GM23338 (cell line): ENCODE measurements at regions not wholly inside any gene's neighbourhood (a gene's known extent, or its start where the extent isn't known, plus 50 kb on each side); places are given as distances from the start of the nearest gene placed in this dataset.

Experiments
- ATAC-seq: fragments of 200-7000 bp; cut with Tn5 transposase; 3 replicates; pipeline ENCODE4 v1.9.1; 2020
- DNase-seq: peaks from one replicate; pipeline ENCODE4 v3.0.0-alpha.2; 2015; ENCODE audit warnings: low spot score
- H2AFZ ChIP-seq: fragments of 200-600 bp; sonication (generic); 2 replicates; pipeline ENCODE4 v1.8.0; 2016; ENCODE audit warnings: antibody characterized with exemption, mild to moderate bottlenecking, moderate library complexity
- H3F3A ChIP-seq: fragments of 200-600 bp; sonication (generic); replicated peaks from 2 replicates; pipeline ENCODE4 v1.8.0; 2017; ENCODE audit warnings: antibody characterized with exemption, mixed run types, low read depth
- H3K27ac ChIP-seq: fragments of 200-600 bp; sonication (generic); 2 replicates; pipeline ENCODE4 v1.6.1; 2016; ENCODE audit warnings: low read depth
- H3K27me3 ChIP-seq: fragments of 200-600 bp; sonication (generic); 2 replicates; pipeline ENCODE4 v1.8.0; 2016; ENCODE audit warnings: mild to moderate bottlenecking, mixed run types, moderate library complexity; ENCODE audit not compliant: insufficient read depth
- H3K36me3 ChIP-seq: fragments of 200-600 bp; sonication (generic); 2 replicates; pipeline ENCODE4 v1.8.0; 2016; ENCODE audit warnings: mild to moderate bottlenecking; ENCODE audit not compliant: insufficient read depth
- H3K4me1 ChIP-seq: fragments of 200-600 bp; sonication (generic); 2 replicates; pipeline ENCODE4 v1.8.0; 2016; ENCODE audit warnings: mild to moderate bottlenecking, moderate library complexity; ENCODE audit not compliant: insufficient read depth
- H3K4me2 ChIP-seq: fragments of 200-600 bp; sonication (generic); 2 replicates; pipeline ENCODE4 v1.7.1; 2017; ENCODE audit warnings: mixed run types
- H3K4me3 ChIP-seq: fragments of 200-600 bp; sonication (generic); 2 replicates; pipeline ENCODE4 v1.6.1; 2016; ENCODE audit warnings: mixed run types
- H3K79me2 ChIP-seq: fragments of 200-600 bp; sonication (generic); replicated peaks from 2 replicates; pipeline ENCODE4 v1.8.0; 2017; ENCODE audit warnings: mild to moderate bottlenecking; ENCODE audit not compliant: insufficient read depth
- H3K9me2 ChIP-seq: fragments of 200-600 bp; sonication (generic); 2 replicates; pipeline ENCODE4 v1.8.0; 2017; ENCODE audit not compliant: insufficient read depth
- H4K20me1 ChIP-seq: fragments of 200-600 bp; sonication (generic); replicated peaks from 2 replicates; pipeline ENCODE4 v1.8.0; 2017; ENCODE audit warnings: mild to moderate bottlenecking; ENCODE audit not compliant: insufficient read depth
- H3K27ac Mint-ChIP-seq: 2 replicates; pipeline ENCODE4 v1.8.0; 2020; ENCODE audit warnings: inconsistent platforms, mild to moderate bottlenecking, moderate library complexity, mixed read lengths
- H3K27me3 Mint-ChIP-seq: 3 replicates; pipeline ENCODE4 v1.8.0; 2022; ENCODE audit warnings: low read depth, mild to moderate bottlenecking, moderate library complexity, mixed read lengths, inconsistent platforms; ENCODE audit not compliant: insufficient read depth, poor library complexity
- H3K36me3 Mint-ChIP-seq: 3 replicates; pipeline ENCODE4 v1.8.0; 2021; ENCODE audit warnings: low read depth, mild to moderate bottlenecking, inconsistent platforms, moderate library complexity, mixed read lengths
- H3K4me1 Mint-ChIP-seq: 3 replicates; pipeline ENCODE4 v1.8.0; 2020; ENCODE audit warnings: mild to moderate bottlenecking, inconsistent platforms, mixed read lengths
- H3K4me3 Mint-ChIP-seq: 3 replicates; pipeline ENCODE4 v1.8.0; 2021; ENCODE audit warnings: moderate library complexity, mild to moderate bottlenecking, inconsistent platforms, mixed read lengths
- H3K9me3 Mint-ChIP-seq: 3 replicates; pipeline ENCODE4 v1.8.0; 2020; ENCODE audit warnings: moderate library complexity, mild to moderate bottlenecking, inconsistent platforms, mixed read lengths
- CREB1 ChIP-seq: fragments of 250-450 bp; sonication (Bioruptor Pico); IDR thresholded peaks from 2 replicates; pipeline ENCODE4 v1.5.0; 2020; ENCODE audit warnings: low read depth, mild to moderate bottlenecking, moderate library complexity
- CTCF ChIP-seq, 2 experiments: fragments of 200-600 bp in 1 of 2; sonication (generic) in 1 of 2; conservative IDR thresholded peaks; 2 replicates each; pipeline versions ENCODE4 v1.5.1 to v1.6.1; 2016 to 2017; ENCODE audit warnings: antibody characterized with exemption in 2 of 2, low read depth in 2 of 2, mild to moderate bottlenecking in 2 of 2, moderate library complexity in 1 of 2
- EZH2 ChIP-seq: fragments of 200-600 bp; sonication (generic); IDR thresholded peaks from one replicate; pipeline ENCODE4 v1.8.0; 2017; ENCODE audit warnings: antibody characterized with exemption, mild to moderate bottlenecking, low read depth; ENCODE audit not compliant: unreplicated experiment
- EZH2phosphoT487 ChIP-seq: fragments of 200-600 bp; sonication (generic); IDR thresholded peaks from one replicate; pipeline ENCODE4 v1.8.1; 2018; ENCODE audit warnings: antibody characterized with exemption; ENCODE audit not compliant: unreplicated experiment
- JUNB ChIP-seq: IDR thresholded peaks from one replicate; pipeline ENCODE4 v1.6.1; 2016; ENCODE audit warnings: antibody characterized with exemption; ENCODE audit not compliant: unreplicated experiment
- NANOG ChIP-seq: IDR thresholded peaks from 2 replicates; pipeline ENCODE4 v1.6.1; 2016; ENCODE audit warnings: antibody characterized with exemption, borderline replicate concordance
- POLR2AphosphoS5 ChIP-seq: IDR thresholded peaks from 2 replicates; pipeline ENCODE4 v1.6.1; 2016; ENCODE audit warnings: antibody characterized with exemption, low read depth
- STAT1 ChIP-seq: IDR thresholded peaks from one replicate; pipeline ENCODE4 v1.6.1; 2016; ENCODE audit warnings: antibody characterized with exemption; ENCODE audit not compliant: unreplicated experiment
- ZNF114 ChIP-seq: fragments of 250-450 bp; sonication (Bioruptor Pico); IDR thresholded peaks from 2 replicates; pipeline ENCODE4 v1.5.0; 2020; ENCODE audit warnings: mild to moderate bottlenecking, moderate library complexity
- ZNF331 ChIP-seq: fragments of 250-450 bp; sonication (Bioruptor Pico); IDR thresholded peaks from 2 replicates; pipeline ENCODE4 v1.5.0; 2020; ENCODE audit warnings: low read depth, mild to moderate bottlenecking, moderate library complexity
- TF ChIP-seq, protein P1 (sequence below): fragments of 250-450 bp; sonication (Bioruptor Pico); IDR thresholded peaks from 2 replicates; pipeline ENCODE4 v1.5.0; 2020; ENCODE audit warnings: mild to moderate bottlenecking, moderate library complexity
- TF ChIP-seq, protein P2 (sequence below): IDR thresholded peaks from 2 replicates; pipeline ENCODE4 v1.6.1; 2016; ENCODE audit warnings: antibody characterized with exemption

- no peak for TF ChIP-seq CTCF (conservative IDR thresholded peaks at IDR 0.05; ENCODE audit: low read depth in 2 of 2)
- no peak for TF ChIP-seq STAT1
- TF ChIP-seq EZH2phosphoT487 = no peak
Observed at GRCh38 chr2:215848698-215849097, 164.7 kb downstream of the MREG start (continued).

- Histone ChIP-seq H4K20me1 (no peaks in the 10 kb centered on the region), H3K36me3 (no peaks in the 10 kb centered on the region), H3K27ac (no peak overlapping the region), H3K4me1 (peaks cover 11% of the 10 kb centered on the region; the same call in 1 of the 2 replicates), H3K4me2 (no peak overlapping the region), H3K79me2 (no peaks in the 10 kb centered on the region), H3K9me2 (no peaks in the 10 kb centered on the region), H2AFZ (no peak overlapping the region), H3F3A (no peaks in the 10 kb centered on the region), H3K27me3 (no peaks in the 10 kb centered on the region), H3K4me3 (no peak overlapping the region)
- Mint-ChIP-seq H3K27me3 (peaks cover 4% of the 10 kb centered on the region), H3K36me3 (no peaks in the 10 kb centered on the region; the same call in 2 of the 3 replicates), H3K27ac (no peak overlapping the region), H3K4me3 (no peak overlapping the region), H3K4me1 (peaks cover 5% of the 10 kb centered on the region; the same call in 2 of the 3 replicates), H3K9me3 (no peaks in the 10 kb centered on the region)
- DNase-seq (no peak), ATAC-seq (no peak)
- no peak for TF ChIP-seq STAT1
- TF ChIP-seq, protein P1, sequence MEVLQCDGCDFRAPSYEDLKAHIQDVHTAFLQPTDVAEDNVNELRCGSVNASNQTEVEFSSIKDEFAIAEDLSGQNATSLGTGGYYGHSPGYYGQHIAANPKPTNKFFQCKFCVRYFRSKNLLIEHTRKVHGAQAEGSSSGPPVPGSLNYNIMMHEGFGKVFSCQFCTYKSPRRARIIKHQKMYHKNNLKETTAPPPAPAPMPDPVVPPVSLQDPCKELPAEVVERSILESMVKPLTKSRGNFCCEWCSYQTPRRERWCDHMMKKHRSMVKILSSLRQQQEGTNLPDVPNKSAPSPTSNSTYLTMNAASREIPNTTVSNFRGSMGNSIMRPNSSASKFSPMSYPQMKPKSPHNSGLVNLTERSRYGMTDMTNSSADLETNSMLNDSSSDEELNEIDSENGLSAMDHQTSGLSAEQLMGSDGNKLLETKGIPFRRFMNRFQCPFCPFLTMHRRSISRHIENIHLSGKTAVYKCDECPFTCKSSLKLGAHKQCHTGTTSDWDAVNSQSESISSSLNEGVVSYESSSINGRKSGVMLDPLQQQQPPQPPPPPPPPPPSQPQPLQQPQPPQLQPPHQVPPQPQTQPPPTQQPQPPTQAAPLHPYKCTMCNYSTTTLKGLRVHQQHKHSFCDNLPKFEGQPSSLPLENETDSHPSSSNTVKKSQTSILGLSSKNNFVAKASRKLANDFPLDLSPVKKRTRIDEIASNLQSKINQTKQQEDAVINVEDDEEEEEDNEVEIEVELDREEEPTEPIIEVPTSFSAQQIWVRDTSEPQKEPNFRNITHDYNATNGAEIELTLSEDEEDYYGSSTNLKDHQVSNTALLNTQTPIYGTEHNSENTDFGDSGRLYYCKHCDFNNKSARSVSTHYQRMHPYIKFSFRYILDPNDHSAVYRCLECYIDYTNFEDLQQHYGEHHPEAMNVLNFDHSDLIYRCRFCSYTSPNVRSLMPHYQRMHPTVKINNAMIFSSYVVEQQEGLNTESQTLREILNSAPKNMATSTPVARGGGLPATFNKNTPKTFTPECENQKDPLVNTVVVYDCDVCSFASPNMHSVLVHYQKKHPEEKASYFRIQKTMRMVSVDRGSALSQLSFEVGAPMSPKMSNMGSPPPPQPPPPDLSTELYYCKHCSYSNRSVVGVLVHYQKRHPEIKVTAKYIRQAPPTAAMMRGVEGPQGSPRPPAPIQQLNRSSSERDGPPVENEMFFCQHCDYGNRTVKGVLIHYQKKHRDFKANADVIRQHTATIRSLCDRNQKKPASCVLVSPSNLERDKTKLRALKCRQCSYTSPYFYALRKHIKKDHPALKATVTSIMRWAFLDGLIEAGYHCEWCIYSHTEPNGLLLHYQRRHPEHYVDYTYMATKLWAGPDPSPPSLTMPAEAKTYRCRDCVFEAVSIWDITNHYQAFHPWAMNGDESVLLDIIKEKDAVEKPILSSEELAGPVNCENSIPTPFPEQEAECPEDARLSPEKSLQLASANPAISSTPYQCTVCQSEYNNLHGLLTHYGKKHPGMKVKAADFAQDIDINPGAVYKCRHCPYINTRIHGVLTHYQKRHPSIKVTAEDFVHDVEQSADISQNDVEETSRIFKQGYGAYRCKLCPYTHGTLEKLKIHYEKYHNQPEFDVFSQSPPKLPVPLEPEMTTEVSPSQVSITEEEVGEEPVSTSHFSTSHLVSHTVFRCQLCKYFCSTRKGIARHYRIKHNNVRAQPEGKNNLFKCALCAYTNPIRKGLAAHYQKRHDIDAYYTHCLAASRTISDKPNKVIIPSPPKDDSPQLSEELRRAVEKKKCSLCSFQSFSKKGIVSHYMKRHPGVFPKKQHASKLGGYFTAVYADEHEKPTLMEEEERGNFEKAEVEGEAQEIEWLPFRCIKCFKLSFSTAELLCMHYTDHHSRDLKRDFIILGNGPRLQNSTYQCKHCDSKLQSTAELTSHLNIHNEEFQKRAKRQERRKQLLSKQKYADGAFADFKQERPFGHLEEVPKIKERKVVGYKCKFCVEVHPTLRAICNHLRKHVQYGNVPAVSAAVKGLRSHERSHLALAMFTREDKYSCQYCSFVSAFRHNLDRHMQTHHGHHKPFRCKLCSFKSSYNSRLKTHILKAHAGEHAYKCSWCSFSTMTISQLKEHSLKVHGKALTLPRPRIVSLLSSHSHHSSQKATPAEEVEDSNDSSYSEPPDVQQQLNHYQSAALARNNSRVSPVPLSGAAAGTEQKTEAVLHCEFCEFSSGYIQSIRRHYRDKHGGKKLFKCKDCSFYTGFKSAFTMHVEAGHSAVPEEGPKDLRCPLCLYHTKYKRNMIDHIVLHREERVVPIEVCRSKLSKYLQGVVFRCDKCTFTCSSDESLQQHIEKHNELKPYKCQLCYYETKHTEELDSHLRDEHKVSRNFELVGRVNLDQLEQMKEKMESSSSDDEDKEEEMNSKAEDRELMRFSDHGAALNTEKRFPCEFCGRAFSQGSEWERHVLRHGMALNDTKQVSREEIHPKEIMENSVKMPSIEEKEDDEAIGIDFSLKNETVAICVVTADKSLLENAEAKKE (CRISPR knock-in tag) = no peak
- no peak for TF ChIP-seq POLR2AphosphoS5
- TF ChIP-seq ZNF114 (CRISPR knock-in tag) = no peak
- TF ChIP-seq ZNF331 (CRISPR knock-in tag) = no peak
- TF ChIP-seq NANOG = no peak
- TF ChIP-seq JUNB = no peak
- no peak for TF ChIP-seq CREB1 (CRISPR knock-in tag)
- TF ChIP-seq EZH2 = no peak
- TF ChIP-seq, protein P2, sequence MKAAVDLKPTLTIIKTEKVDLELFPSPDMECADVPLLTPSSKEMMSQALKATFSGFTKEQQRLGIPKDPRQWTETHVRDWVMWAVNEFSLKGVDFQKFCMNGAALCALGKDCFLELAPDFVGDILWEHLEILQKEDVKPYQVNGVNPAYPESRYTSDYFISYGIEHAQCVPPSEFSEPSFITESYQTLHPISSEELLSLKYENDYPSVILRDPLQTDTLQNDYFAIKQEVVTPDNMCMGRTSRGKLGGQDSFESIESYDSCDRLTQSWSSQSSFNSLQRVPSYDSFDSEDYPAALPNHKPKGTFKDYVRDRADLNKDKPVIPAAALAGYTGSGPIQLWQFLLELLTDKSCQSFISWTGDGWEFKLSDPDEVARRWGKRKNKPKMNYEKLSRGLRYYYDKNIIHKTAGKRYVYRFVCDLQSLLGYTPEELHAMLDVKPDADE = no peak
- TF ChIP-seq CTCF (conservative IDR thresholded peaks at IDR 0.05; ENCODE audit: low read depth in 2 of 2) = no peak
Observed at GRCh38 chr2:215848146-215848545, 165.2 kb downstream of the MREG start.
